GM23338 (cell line): ENCODE measurements at regions not wholly inside any gene's neighbourhood (a gene's known extent, or its start where the extent isn't known, plus 50 kb on each side); places are given as distances from the start of the nearest gene placed in this dataset.

Experiments
- ATAC-seq: fragments of 200-7000 bp; cut with Tn5 transposase; 3 replicates; pipeline ENCODE4 v1.9.1; 2020
- DNase-seq: peaks from one replicate; pipeline ENCODE4 v3.0.0-alpha.2; 2015; ENCODE audit warnings: low spot score
- H2AFZ ChIP-seq: fragments of 200-600 bp; sonication (generic); 2 replicates; pipeline ENCODE4 v1.8.0; 2016; ENCODE audit warnings: antibody characterized with exemption, mild to moderate bottlenecking, moderate library complexity
- H3F3A ChIP-seq: fragments of 200-600 bp; sonication (generic); replicated peaks from 2 replicates; pipeline ENCODE4 v1.8.0; 2017; ENCODE audit warnings: antibody characterized with exemption, mixed run types, low read depth
- H3K27ac ChIP-seq: fragments of 200-600 bp; sonication (generic); 2 replicates; pipeline ENCODE4 v1.6.1; 2016; ENCODE audit warnings: low read depth
- H3K27me3 ChIP-seq: fragments of 200-600 bp; sonication (generic); 2 replicates; pipeline ENCODE4 v1.8.0; 2016; ENCODE audit warnings: mild to moderate bottlenecking, mixed run types, moderate library complexity; ENCODE audit not compliant: insufficient read depth
- H3K36me3 ChIP-seq: fragments of 200-600 bp; sonication (generic); 2 replicates; pipeline ENCODE4 v1.8.0; 2016; ENCODE audit warnings: mild to moderate bottlenecking; ENCODE audit not compliant: insufficient read depth
- H3K4me1 ChIP-seq: fragments of 200-600 bp; sonication (generic); 2 replicates; pipeline ENCODE4 v1.8.0; 2016; ENCODE audit warnings: mild to moderate bottlenecking, moderate library complexity; ENCODE audit not compliant: insufficient read depth
- H3K4me2 ChIP-seq: fragments of 200-600 bp; sonication (generic); 2 replicates; pipeline ENCODE4 v1.7.1; 2017; ENCODE audit warnings: mixed run types
- H3K4me3 ChIP-seq: fragments of 200-600 bp; sonication (generic); 2 replicates; pipeline ENCODE4 v1.6.1; 2016; ENCODE audit warnings: mixed run types
- H3K79me2 ChIP-seq: fragments of 200-600 bp; sonication (generic); replicated peaks from 2 replicates; pipeline ENCODE4 v1.8.0; 2017; ENCODE audit warnings: mild to moderate bottlenecking; ENCODE audit not compliant: insufficient read depth
- H3K9me2 ChIP-seq: fragments of 200-600 bp; sonication (generic); 2 replicates; pipeline ENCODE4 v1.8.0; 2017; ENCODE audit not compliant: insufficient read depth
- H4K20me1 ChIP-seq: fragments of 200-600 bp; sonication (generic); replicated peaks from 2 replicates; pipeline ENCODE4 v1.8.0; 2017; ENCODE audit warnings: mild to moderate bottlenecking; ENCODE audit not compliant: insufficient read depth
- H3K27ac Mint-ChIP-seq: 2 replicates; pipeline ENCODE4 v1.8.0; 2020; ENCODE audit warnings: inconsistent platforms, mild to moderate bottlenecking, moderate library complexity, mixed read lengths
- H3K27me3 Mint-ChIP-seq: 3 replicates; pipeline ENCODE4 v1.8.0; 2022; ENCODE audit warnings: low read depth, mild to moderate bottlenecking, moderate library complexity, mixed read lengths, inconsistent platforms; ENCODE audit not compliant: insufficient read depth, poor library complexity
- H3K36me3 Mint-ChIP-seq: 3 replicates; pipeline ENCODE4 v1.8.0; 2021; ENCODE audit warnings: low read depth, mild to moderate bottlenecking, inconsistent platforms, moderate library complexity, mixed read lengths
- H3K4me1 Mint-ChIP-seq: 3 replicates; pipeline ENCODE4 v1.8.0; 2020; ENCODE audit warnings: mild to moderate bottlenecking, inconsistent platforms, mixed read lengths
- H3K4me3 Mint-ChIP-seq: 3 replicates; pipeline ENCODE4 v1.8.0; 2021; ENCODE audit warnings: moderate library complexity, mild to moderate bottlenecking, inconsistent platforms, mixed read lengths
- H3K9me3 Mint-ChIP-seq: 3 replicates; pipeline ENCODE4 v1.8.0; 2020; ENCODE audit warnings: moderate library complexity, mild to moderate bottlenecking, inconsistent platforms, mixed read lengths
- CREB1 ChIP-seq: fragments of 250-450 bp; sonication (Bioruptor Pico); IDR thresholded peaks from 2 replicates; pipeline ENCODE4 v1.5.0; 2020; ENCODE audit warnings: low read depth, mild to moderate bottlenecking, moderate library complexity
- EZH2phosphoT487 ChIP-seq: fragments of 200-600 bp; sonication (generic); IDR thresholded peaks from one replicate; pipeline ENCODE4 v1.8.1; 2018; ENCODE audit warnings: antibody characterized with exemption; ENCODE audit not compliant: unreplicated experiment
- JUNB ChIP-seq: IDR thresholded peaks from one replicate; pipeline ENCODE4 v1.6.1; 2016; ENCODE audit warnings: antibody characterized with exemption; ENCODE audit not compliant: unreplicated experiment
- NANOG ChIP-seq: IDR thresholded peaks from 2 replicates; pipeline ENCODE4 v1.6.1; 2016; ENCODE audit warnings: antibody characterized with exemption, borderline replicate concordance
- STAT1 ChIP-seq: IDR thresholded peaks from one replicate; pipeline ENCODE4 v1.6.1; 2016; ENCODE audit warnings: antibody characterized with exemption; ENCODE audit not compliant: unreplicated experiment
- ZNF462 ChIP-seq: fragments of 250-450 bp; sonication (Bioruptor Pico); IDR thresholded peaks from 2 replicates; pipeline ENCODE4 v1.5.0; 2020; ENCODE audit warnings: mild to moderate bottlenecking, moderate library complexity

- TF ChIP-seq ZNF462 (CRISPR knock-in tag) (no peak), EZH2phosphoT487 (no peak), JUNB (no peak)
These were observed 887.9 kb upstream of the KLHL29 start (continued) for GRCh38 chr2:22497064-22497463.

- ATAC-seq: no peak
- H3K79me2 ChIP-seq: no peaks in the 10 kb centered on the region
- H3K4me1 Mint-ChIP-seq: peaks cover 7% of the 10 kb centered on the region; the same call in 2 of the 3 replicates
- H3K4me1 ChIP-seq: no peaks in the 10 kb centered on the region
- no peak overlapping the region for H3K27ac ChIP-seq
- H3K9me3 Mint-ChIP-seq: no peaks in the 10 kb centered on the region
- peaks cover 5% of the 10 kb centered on the region; the same call in 1 of the 2 replicates for H3K9me2 ChIP-seq
- no peaks in the 10 kb centered on the region for H4K20me1 ChIP-seq
- no peaks in the 10 kb centered on the region for H3K36me3 Mint-ChIP-seq
- no peaks in the 10 kb centered on the region for H3K27me3 Mint-ChIP-seq
- H3K4me3 Mint-ChIP-seq: no peak overlapping the region
- no peaks in the 10 kb centered on the region for H3F3A ChIP-seq
- H3K27ac Mint-ChIP-seq: no peak overlapping the region
- no peaks in the 10 kb centered on the region for H3K27me3 ChIP-seq
- DNase-seq: no peak
- H2AFZ ChIP-seq: no peak overlapping the region
- no peak overlapping the region for H3K4me3 ChIP-seq
- H3K4me2 ChIP-seq: no peak overlapping the region
- H3K36me3 ChIP-seq: 0 out of 2 replicates have a peak, but pooled peaks cover 5% of the 10 kb centered on the region
- TF ChIP-seq NANOG (no peak), CREB1 (CRISPR knock-in tag) (no peak), STAT1 (no peak), ZNF462 (CRISPR knock-in tag) (no peak), EZH2phosphoT487 (no peak)
These were observed 887.2 kb upstream of the KLHL29 start for GRCh38 chr2:22497789-22498188.
